Right lobe of liver (tissue), 6 donors: ENCODE measurements at regions not wholly inside any gene's neighbourhood (a gene's known extent, or its start where the extent isn't known, plus 50 kb on each side); places are given as distances from the start of the nearest gene placed in this dataset.

Experiments
- ATAC-seq, 4 donors: fragments of 200-7000 bp; cut with Tn5 transposase; one replicate each; pipeline ENCODE4 v1.9.1; 2020; ENCODE audit warnings: mild to moderate bottlenecking in 4 of 4, moderate library complexity in 4 of 4
- DNase-seq, 3 donors: peaks; one replicate each; pipeline ENCODE4 v3.0.0-alpha.2; 2020
- H3K27ac ChIP-seq, 3 donors: fragments of 200-600 bp; one replicate each; pipeline ENCODE4 v1.8.0; 2022
- H3K27me3 ChIP-seq, 2 donors: fragments of 200-600 bp; one replicate each; pipeline ENCODE4 v1.8.0; 2022
- H3K36me3 ChIP-seq, 4 donors: fragments of 200-600 bp; sonication (generic) in 1 of 4; one replicate each; pipeline versions ENCODE4 v1.5.1 to v1.8.0; 2017 to 2022; ENCODE audit warnings: control low read depth in 1 of 4
- H3K4me1 ChIP-seq, 4 donors: fragments of 200-600 bp; sonication (generic) in 1 of 4; one replicate each; pipeline versions ENCODE4 v1.5.1 to v1.8.0; 2017 to 2022; ENCODE audit warnings: control low read depth in 1 of 4
- H3K4me3 ChIP-seq, 3 donors: fragments of 200-600 bp; one replicate each; pipeline ENCODE4 v1.8.0; 2022
- H3K9me3 ChIP-seq, 4 donors: fragments of 200-600 bp; sonication (generic) in 1 of 4; one replicate each; pipeline versions ENCODE4 v1.5.1 to v1.8.0; 2017 to 2022; ENCODE audit warnings: control low read depth in 1 of 4
- CTCF ChIP-seq, 4 donors: fragments of 200-600 bp in 3 of 4; fragments of 450-650 bp in 1 of 4; IDR thresholded peaks; one replicate each; pipeline versions ENCODE4 v1.5.1 to v1.8.0; 2016 to 2022; ENCODE audit warnings: antibody characterized with exemption in 4 of 4, mild to moderate bottlenecking in 2 of 4
- POLR2A ChIP-seq: fragments of 450-650 bp; IDR thresholded peaks from one replicate; pipeline ENCODE4 v1.6.1; 2017; ENCODE audit warnings: antibody characterized with exemption, mild to moderate bottlenecking
- WGBS: methylation state at CpG from one replicate; pipeline ENCODE4 v1.1.6; 2018; ENCODE audit warnings: low coverage, low lambda C conversion rate; ENCODE audit not compliant: insufficient coverage; ENCODE audit errors: missing lambda C conversion rate; 5-methylcytosine and 5-hydroxymethylcytosine counted together
- intact Hi-C, 2 donors: fragments of 100-400 bp; cut with DNase I; formaldehyde crosslinking; loops; one replicate each; pipeline versions ENCODE4 v1.11.2 to v1.14.1; 2022
- donor health status: DM: no; HTN: yes; CAD: no.
- donor health status: DM: no; HTN: no; CAD: no.
- donor health status: DM: no; HTN: no; CAD: no.
- donor health status: DM: no; HTN: yes; CAD: no.
- donor health status: DM: no; HTN: yes; CAD: no.

DNA sequence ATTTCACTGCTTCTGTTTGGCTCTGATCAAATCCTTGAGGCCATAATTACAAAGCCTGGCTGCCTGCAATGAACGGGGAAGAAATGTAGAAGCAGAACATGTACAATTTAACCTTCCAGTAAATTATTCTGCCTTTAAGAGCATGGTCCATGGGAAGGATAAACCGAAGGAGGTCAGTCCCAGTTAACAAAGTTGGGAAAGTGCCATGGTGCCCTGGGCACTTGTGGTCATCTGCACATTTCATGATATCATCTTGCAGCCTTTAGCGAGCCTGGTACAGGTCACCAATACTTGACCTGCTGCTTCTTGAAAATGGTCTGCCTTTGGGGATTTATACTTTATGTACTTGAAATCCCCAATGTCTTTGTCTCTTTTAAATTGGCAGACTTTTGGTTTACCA lies 175.9 kb upstream of the KITLG start:
- no peaks in the 10 kb centered on the region for H3K36me3 ChIP-seq
- TF ChIP-seq POLR2A (no peak), CTCF (IDR thresholded peaks at IDR 0.05) (no peak)
- H3K9me3 ChIP-seq: no peaks in the 10 kb centered on the region
- intact Hi-C loops: no loop called here
- no peak overlapping the region for H3K4me3 ChIP-seq
- H3K27ac ChIP-seq: no peak overlapping the region
- WGBS: 88% methylated on average over 1 of the region's 3 CpGs
- DNase-seq (no peak), ATAC-seq (no peak)
- H3K27me3 ChIP-seq: no peaks in the 10 kb centered on the region
- peaks cover 0 to 6% (median 0%) of the 10 kb centered on the region in 4 donors for H3K4me1 ChIP-seq

- 86% methylated on average over 7 of the region's 8 CpGs for WGBS
- peaks cover 0 to 6% (median 0%) of the 10 kb centered on the region in 4 donors for H3K4me1 ChIP-seq
- no peaks in the 10 kb centered on the region for H3K9me3 ChIP-seq
- DNase-seq (no peak), ATAC-seq (no peak)
- H3K36me3 ChIP-seq: no peaks in the 10 kb centered on the region
- intact Hi-C loops: no loop called here
- TF ChIP-seq POLR2A: no peak
- TF ChIP-seq CTCF (IDR thresholded peaks at IDR 0.05): no peak
- H3K27ac ChIP-seq: no peak overlapping the region
- no peaks in the 10 kb centered on the region for H3K27me3 ChIP-seq
- H3K4me3 ChIP-seq: no peak overlapping the region
These were observed 173.4 kb upstream of the KITLG start for GRCh38 chr12:88753707-88754106.

- no peak overlapping the region for H3K4me3 ChIP-seq
- H3K4me1 ChIP-seq: peaks cover 0 to 6% (median 0%) of the 10 kb centered on the region in 4 donors
- WGBS: 78% methylated on average over 4 of the region's 4 CpGs
- no peak for TF ChIP-seq CTCF (IDR thresholded peaks at IDR 0.05)
- TF ChIP-seq POLR2A: no peak
- H3K27ac ChIP-seq: no peak overlapping the region
- H3K27me3 ChIP-seq: no peaks in the 10 kb centered on the region
- no peaks in the 10 kb centered on the region for H3K9me3 ChIP-seq
- DNase-seq (no peak), ATAC-seq (peak in 1 of 4 donors; percentile 19)
- H3K36me3 ChIP-seq: no peaks in the 10 kb centered on the region
- intact Hi-C loops: no loop called here
These were observed 172.8 kb upstream of the KITLG start for GRCh38 chr12:88753066-88753465.

GRCh38 chr12:88752183-88752582 lies 171.9 kb upstream of the KITLG start:
- Histone ChIP-seq H3K27me3 (no peaks in the 10 kb centered on the region), H3K4me1 (peaks cover 0 to 11% (median 4%) of the 10 kb centered on the region in 4 donors), H3K9me3 (no peaks in the 10 kb centered on the region), H3K27ac (no peak overlapping the region), H3K36me3 (no peaks in the 10 kb centered on the region), H3K4me3 (no peak overlapping the region)
- 47% methylated on average over 3 of the region's 3 CpGs for WGBS
- ATAC-seq: peak; percentile 76 to 86 (median 83)
- TF ChIP-seq CTCF (IDR thresholded peaks at IDR 0.05): no peak
- TF ChIP-seq POLR2A: no peak
- DNase-seq: no peak
- intact Hi-C loops: no loop called here
